Effector memory CD8-positive, alpha-beta T cell (primary cell): ENCODE measurements at regions not wholly inside any gene's neighbourhood (a gene's known extent, or its start where the extent isn't known, plus 50 kb on each side); places are given as distances from the start of the nearest gene placed in this dataset.

Experiments used
- ATAC-seq: fragments of 150-1000 bp; cut with Tn5 transposase; replicated peaks from 2 replicates; pipeline ENCODE4 v1.10.0; 2021; ENCODE audit warnings: mild to moderate bottlenecking, moderate library complexity
- DNase-seq, 3 experiments: peaks; one replicate each; pipeline ENCODE4 v3.0.0; 2021
- H3K27ac Mint-ChIP-seq, 2 donors: one replicate each; pipeline ENCODE4 v1.8.0; 2022; ENCODE audit warnings: mild to moderate bottlenecking in 2 of 2, mixed read lengths in 2 of 2, moderate library complexity in 2 of 2
- H3K27me3 Mint-ChIP-seq, 2 donors: one replicate each; pipeline ENCODE4 v1.8.0; 2022; ENCODE audit warnings: mixed read lengths in 2 of 2
- H3K36me3 Mint-ChIP-seq: one replicate; pipeline ENCODE4 v1.8.0; 2022; ENCODE audit warnings: mild to moderate bottlenecking, moderate library complexity, mixed read lengths; ENCODE audit not compliant: insufficient read depth
- H3K4me1 Mint-ChIP-seq, 2 donors: one replicate each; pipeline ENCODE4 v1.8.0; 2022; ENCODE audit warnings: low read depth in 2 of 2, mixed read lengths in 2 of 2
- H3K4me3 Mint-ChIP-seq, 2 donors: one replicate each; pipeline ENCODE4 v1.8.0; 2022; ENCODE audit warnings: mild to moderate bottlenecking in 2 of 2, mixed read lengths in 2 of 2, moderate library complexity in 2 of 2
- H3K9me3 Mint-ChIP-seq, 2 donors: one replicate each; pipeline ENCODE4 v1.8.0; 2022; ENCODE audit warnings: mixed read lengths in 2 of 2

GRCh38 chr5:105762728-105763127, 1908.0 kb downstream of the EFNA5 start:
- Mint-ChIP-seq H3K36me3 (no peaks in the 10 kb centered on the region), H3K9me3 (peaks cover 8 to 38% of the 10 kb centered on the region in 2 donors), H3K4me3 (no peak overlapping the region), H3K27me3 (no peaks in the 10 kb centered on the region), H3K4me1 (no peaks in the 10 kb centered on the region), H3K27ac (no peak overlapping the region)
- DNase-seq (no peak), ATAC-seq (no peak)

DNA sequence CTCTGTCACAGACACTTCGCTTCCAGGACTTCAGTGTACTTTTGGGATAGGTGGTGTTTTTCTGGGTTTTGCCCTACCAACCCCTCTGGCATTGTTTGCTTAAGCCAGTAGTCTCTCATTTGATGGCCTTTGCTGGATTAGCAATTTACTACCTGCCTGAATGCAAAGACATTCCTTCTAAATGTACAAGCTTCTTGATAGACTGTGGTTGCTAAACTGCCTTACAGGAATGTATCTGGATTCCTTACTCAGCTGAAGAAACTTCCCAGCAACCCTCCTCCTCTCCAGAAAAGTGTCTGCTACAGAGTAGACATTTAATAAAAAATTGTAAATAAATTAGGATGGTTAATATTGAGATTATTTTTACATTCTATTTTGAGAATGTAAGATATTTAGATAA, 1916.7 kb downstream of the EFNA5 start:
- H3K4me1 Mint-ChIP-seq = no peaks in the 10 kb centered on the region
- no peak for ATAC-seq
- H3K9me3 Mint-ChIP-seq = peaks cover 0 to 5% of the 10 kb centered on the region in 2 donors
- no peak overlapping the region for H3K27ac Mint-ChIP-seq
- no peak overlapping the region for H3K4me3 Mint-ChIP-seq
- no peak for DNase-seq
- no peaks in the 10 kb centered on the region for H3K27me3 Mint-ChIP-seq
- no peaks in the 10 kb centered on the region for H3K36me3 Mint-ChIP-seq

DNA sequence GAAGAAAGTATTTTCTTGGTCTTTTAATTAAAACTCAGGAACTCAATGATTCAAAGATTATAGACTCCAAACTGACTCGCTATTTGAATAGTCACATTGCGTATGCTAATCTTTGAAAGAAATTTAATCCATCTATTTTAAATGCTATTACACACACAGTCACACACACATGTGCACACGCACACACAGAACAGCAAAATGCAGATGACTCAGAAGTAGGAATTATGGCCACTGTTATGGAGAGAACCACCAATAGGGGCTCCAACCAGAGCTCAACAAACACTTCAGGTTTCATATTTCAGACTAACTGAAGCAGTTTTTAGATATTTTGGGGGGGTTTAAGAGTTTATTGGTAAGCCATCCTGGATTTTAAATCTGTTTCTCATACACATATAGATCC, 1917.9 kb downstream of the EFNA5 start:
- DNase-seq (no peak), ATAC-seq (no peak)
- H3K36me3 Mint-ChIP-seq = no peaks in the 10 kb centered on the region
- no peaks in the 10 kb centered on the region for H3K27me3 Mint-ChIP-seq
- H3K4me3 Mint-ChIP-seq = no peak overlapping the region
- no peaks in the 10 kb centered on the region for H3K4me1 Mint-ChIP-seq
- peaks cover 3 to 5% of the 10 kb centered on the region in 2 donors for H3K9me3 Mint-ChIP-seq
- H3K27ac Mint-ChIP-seq = no peak overlapping the region

GRCh38 chr5:105751908-105752307, 1918.8 kb downstream of the EFNA5 start:
- no peak overlapping the region for H3K27ac Mint-ChIP-seq
- H3K4me3 Mint-ChIP-seq = no peak overlapping the region
- no peaks in the 10 kb centered on the region for H3K27me3 Mint-ChIP-seq
- DNase-seq (no peak), ATAC-seq (no peak)
- no peaks in the 10 kb centered on the region for H3K36me3 Mint-ChIP-seq
- H3K9me3 Mint-ChIP-seq = peaks cover 5 to 6% of the 10 kb centered on the region in 2 donors
- H3K4me1 Mint-ChIP-seq = no peaks in the 10 kb centered on the region

DNA sequence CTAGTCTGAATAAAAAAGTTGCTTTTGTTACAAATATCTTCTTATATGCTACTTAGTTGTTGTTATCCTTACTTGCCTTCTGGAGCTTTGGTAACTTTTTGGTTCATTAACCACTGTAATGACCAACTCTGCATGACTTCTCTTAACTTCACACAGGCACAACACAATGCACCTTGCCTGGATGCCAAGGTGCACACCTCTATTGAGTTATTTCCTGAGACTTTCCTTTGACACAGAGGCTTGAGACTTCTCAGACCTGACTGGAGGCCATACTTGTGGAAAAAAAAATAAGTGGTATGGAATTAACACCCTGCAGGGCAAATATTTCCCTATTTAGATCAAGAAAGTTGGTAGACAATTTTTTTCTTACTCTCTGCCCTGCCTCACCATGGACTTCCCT, 1925.6 kb downstream of the EFNA5 start:
- H3K9me3 Mint-ChIP-seq = peaks cover 0 to 11% of the 10 kb centered on the region in 2 donors
- ATAC-seq (no peak), DNase-seq (no peak)
- H3K36me3 Mint-ChIP-seq = no peaks in the 10 kb centered on the region
- no peak overlapping the region for H3K4me3 Mint-ChIP-seq
- H3K4me1 Mint-ChIP-seq = no peaks in the 10 kb centered on the region
- H3K27ac Mint-ChIP-seq = no peak overlapping the region
- H3K27me3 Mint-ChIP-seq = no peaks in the 10 kb centered on the region

DNA sequence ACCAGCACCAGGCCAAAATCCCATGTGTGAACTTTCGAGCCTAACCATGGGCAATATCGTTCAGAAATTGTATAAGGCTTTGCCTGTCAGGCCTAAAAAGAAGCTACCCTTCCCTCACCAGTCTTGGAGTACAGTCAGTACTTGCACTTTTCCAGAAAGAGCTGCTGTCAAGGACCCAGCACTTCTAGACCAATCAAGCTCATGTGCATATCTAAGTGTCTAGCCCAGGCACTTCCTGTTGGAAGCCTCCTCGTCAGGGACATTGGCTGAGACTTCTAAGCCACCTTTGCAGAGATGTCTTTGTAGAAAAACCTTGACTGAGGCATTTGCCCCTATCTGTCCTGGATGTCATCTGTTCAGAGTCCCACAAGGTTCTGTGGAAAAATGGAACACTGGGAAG, 1930.5 kb downstream of the EFNA5 start:
- Mint-ChIP-seq H3K36me3 (no peaks in the 10 kb centered on the region), H3K9me3 (peaks cover 0 to 5% of the 10 kb centered on the region in 2 donors), H3K4me3 (no peak overlapping the region), H3K4me1 (no peaks in the 10 kb centered on the region), H3K27ac (no peak overlapping the region), H3K27me3 (no peaks in the 10 kb centered on the region)
- ATAC-seq (no peak), DNase-seq (no peak)

DNA sequence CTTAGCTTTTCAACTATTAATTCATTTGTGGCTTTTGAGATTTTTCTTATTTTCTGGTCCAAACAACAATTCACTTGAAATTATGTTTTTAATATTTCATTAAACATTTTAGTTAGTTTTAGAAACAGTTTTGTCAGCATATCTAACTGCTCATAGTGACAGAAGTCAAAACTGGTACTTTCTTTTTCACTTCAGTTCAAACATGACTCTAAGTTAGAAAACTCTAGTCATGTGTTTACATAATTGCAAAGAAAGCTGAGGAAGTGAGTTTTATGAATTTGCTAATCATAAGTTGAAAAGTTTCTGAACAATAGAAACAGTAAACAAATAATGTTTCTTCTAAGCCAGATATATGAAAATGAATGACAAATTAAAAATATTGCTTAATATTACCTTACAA, 1931.0 kb downstream of the EFNA5 start:
- ATAC-seq = no peak
- no peaks in the 10 kb centered on the region for H3K4me1 Mint-ChIP-seq
- no peaks in the 10 kb centered on the region for H3K36me3 Mint-ChIP-seq
- no peaks in the 10 kb centered on the region for H3K27me3 Mint-ChIP-seq
- DNase-seq = no peak
- peaks cover 0 to 3% of the 10 kb centered on the region in 2 donors for H3K9me3 Mint-ChIP-seq
- H3K27ac Mint-ChIP-seq = no peak overlapping the region
- no peak overlapping the region for H3K4me3 Mint-ChIP-seq

DNA sequence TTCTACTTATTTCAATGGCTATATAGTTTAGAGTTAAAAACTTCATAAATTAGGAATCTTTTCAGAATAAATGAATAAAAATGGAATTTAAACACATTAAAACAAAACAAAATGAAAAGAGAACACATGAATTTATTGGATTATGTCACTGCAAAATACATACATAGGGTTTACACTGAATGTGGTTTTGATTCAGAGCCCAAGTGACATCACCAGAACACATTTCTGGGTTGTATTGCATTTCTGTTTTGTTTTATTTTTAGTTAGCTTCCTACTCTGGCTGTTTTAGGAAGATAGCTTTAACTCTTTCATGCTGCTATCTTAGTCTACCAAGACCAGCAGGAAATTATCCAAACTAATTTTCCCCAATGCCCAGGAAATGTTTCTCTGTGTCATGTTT, 1935.0 kb downstream of the EFNA5 start:
- no peak for DNase-seq
- H3K4me3 Mint-ChIP-seq = no peak overlapping the region
- ATAC-seq = no peak
- peaks cover 0 to 3% of the 10 kb centered on the region in 2 donors for H3K9me3 Mint-ChIP-seq
- H3K4me1 Mint-ChIP-seq = no peaks in the 10 kb centered on the region
- no peak overlapping the region for H3K27ac Mint-ChIP-seq
- H3K27me3 Mint-ChIP-seq = no peaks in the 10 kb centered on the region
- H3K36me3 Mint-ChIP-seq = no peaks in the 10 kb centered on the region

DNA sequence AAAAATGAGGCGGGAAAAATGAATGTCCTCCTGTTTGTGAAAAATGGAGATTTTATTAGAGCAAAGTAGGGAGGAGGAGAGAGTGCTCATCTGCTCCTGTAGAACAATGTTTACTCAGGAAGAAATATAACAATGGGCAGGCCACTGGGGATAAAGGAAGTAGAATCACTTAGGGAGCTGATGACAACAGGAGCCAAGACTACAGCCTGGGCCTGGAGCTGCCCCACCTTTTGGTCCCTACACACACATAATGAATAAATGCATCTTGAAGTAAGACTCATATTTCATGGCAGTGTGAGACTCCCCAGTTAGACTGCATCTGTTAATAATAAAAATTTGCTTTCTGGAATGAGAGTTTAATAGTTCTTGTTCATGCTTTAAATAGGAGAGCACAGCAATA, 1939.8 kb downstream of the EFNA5 start:
- DNase-seq (no peak), ATAC-seq (no peak)
- no peaks in the 10 kb centered on the region for H3K4me1 Mint-ChIP-seq
- no peaks in the 10 kb centered on the region for H3K36me3 Mint-ChIP-seq
- peaks cover 0 to 7% of the 10 kb centered on the region in 2 donors for H3K9me3 Mint-ChIP-seq
- H3K27me3 Mint-ChIP-seq = no peaks in the 10 kb centered on the region
- no peak overlapping the region for H3K4me3 Mint-ChIP-seq
- H3K27ac Mint-ChIP-seq = no peak overlapping the region

GRCh38 chr5:105726093-105726492, 1944.6 kb downstream of the EFNA5 start:
- ATAC-seq (no peak), DNase-seq (no peak)
- H3K4me3 Mint-ChIP-seq = no peak overlapping the region
- H3K27ac Mint-ChIP-seq = no peak overlapping the region
- H3K27me3 Mint-ChIP-seq = no peaks in the 10 kb centered on the region
- peaks cover 0 to 7% of the 10 kb centered on the region in 2 donors for H3K9me3 Mint-ChIP-seq
- no peaks in the 10 kb centered on the region for H3K36me3 Mint-ChIP-seq
- no peaks in the 10 kb centered on the region for H3K4me1 Mint-ChIP-seq

- Mint-ChIP-seq H3K4me1 (no peaks in the 10 kb centered on the region), H3K4me3 (no peak overlapping the region), H3K27ac (no peak overlapping the region), H3K27me3 (no peaks in the 10 kb centered on the region), H3K9me3 (peaks cover 2 to 6% of the 10 kb centered on the region in 2 donors), H3K36me3 (no peaks in the 10 kb centered on the region)
- no peak for DNase-seq
- no peak for ATAC-seq
These were observed 1962.3 kb downstream of the EFNA5 start for GRCh38 chr5:105708442-105708841.

- DNase-seq (no peak), ATAC-seq (no peak)
- H3K4me3 Mint-ChIP-seq = no peak overlapping the region
- no peaks in the 10 kb centered on the region for H3K36me3 Mint-ChIP-seq
- no peaks in the 10 kb centered on the region for H3K4me1 Mint-ChIP-seq
- H3K27ac Mint-ChIP-seq = no peak overlapping the region
- peaks cover 9 to 16% of the 10 kb centered on the region in 2 donors for H3K9me3 Mint-ChIP-seq
- no peaks in the 10 kb centered on the region for H3K27me3 Mint-ChIP-seq
These were observed 1968.4 kb downstream of the EFNA5 start for GRCh38 chr5:105702323-105702722.

- no peaks in the 10 kb centered on the region for H3K4me1 Mint-ChIP-seq
- H3K9me3 Mint-ChIP-seq = peaks cover 0 to 3% of the 10 kb centered on the region in 2 donors
- H3K4me3 Mint-ChIP-seq = no peak overlapping the region
- H3K27ac Mint-ChIP-seq = no peak overlapping the region
- H3K36me3 Mint-ChIP-seq = no peaks in the 10 kb centered on the region
- no peak for ATAC-seq
- DNase-seq = no peak
- no peaks in the 10 kb centered on the region for H3K27me3 Mint-ChIP-seq
These were observed 1974.3 kb downstream of the EFNA5 start for GRCh38 chr5:105696440-105696839.

GRCh38 chr5:105695941-105696340, 1974.8 kb downstream of the EFNA5 start:
- no peak for ATAC-seq
- no peak overlapping the region for H3K4me3 Mint-ChIP-seq
- H3K9me3 Mint-ChIP-seq = peaks cover 0 to 3% of the 10 kb centered on the region in 2 donors
- no peaks in the 10 kb centered on the region for H3K4me1 Mint-ChIP-seq
- H3K27ac Mint-ChIP-seq = no peak overlapping the region
- DNase-seq = no peak
- no peaks in the 10 kb centered on the region for H3K27me3 Mint-ChIP-seq
- no peaks in the 10 kb centered on the region for H3K36me3 Mint-ChIP-seq

GRCh38 chr5:105689596-105689995, 1981.1 kb downstream of the EFNA5 start:
- no peak overlapping the region for H3K4me3 Mint-ChIP-seq
- no peaks in the 10 kb centered on the region for H3K27me3 Mint-ChIP-seq
- H3K4me1 Mint-ChIP-seq = no peaks in the 10 kb centered on the region
- peaks cover 0 to 3% of the 10 kb centered on the region in 2 donors for H3K9me3 Mint-ChIP-seq
- no peak overlapping the region for H3K27ac Mint-ChIP-seq
- H3K36me3 Mint-ChIP-seq = no peaks in the 10 kb centered on the region
- no peak for ATAC-seq
- DNase-seq = no peak
